Inflammatory macrophage treated with lipopolysaccharide for 1 hour (primary cell): ENCODE measurements at regions not wholly inside any gene's neighbourhood (a gene's known extent, or its start where the extent isn't known, plus 50 kb on each side); places are given as distances from the start of the nearest gene placed in this dataset.
A peak's percentile ranks its signal among the peaks of the same experiment; 100 is the strongest.
"Not testable (repeated sequence)": the region's sequence is repeated elsewhere in the genome, so short reads cannot be mapped to it uniquely, and the experiment has no call there.

Experiments used
- DNase-seq, 2 donors: peaks; one replicate each; pipeline ENCODE4 v3.0.0-alpha.2; 2020 to 2022

DNA sequence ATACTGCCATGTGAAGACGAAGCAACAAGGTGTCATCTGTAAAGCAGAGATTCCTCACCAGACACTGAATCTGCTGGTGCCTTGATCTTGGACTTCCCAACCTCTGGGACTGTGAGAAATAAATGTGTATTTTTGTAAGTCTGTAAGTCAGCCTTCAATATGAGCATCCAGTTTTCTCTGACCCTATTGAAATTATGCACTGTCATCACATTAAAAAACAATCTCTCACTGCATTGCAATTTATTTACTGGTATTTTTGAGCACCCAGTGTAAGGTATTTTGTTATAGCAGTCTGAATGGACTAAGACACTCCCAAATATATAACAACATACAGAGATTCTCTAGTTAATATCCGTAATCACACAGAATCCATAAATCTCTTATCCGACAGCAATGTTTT, 77.5 kb upstream of the CDK6 start:
- DNase-seq = no peak

DNA sequence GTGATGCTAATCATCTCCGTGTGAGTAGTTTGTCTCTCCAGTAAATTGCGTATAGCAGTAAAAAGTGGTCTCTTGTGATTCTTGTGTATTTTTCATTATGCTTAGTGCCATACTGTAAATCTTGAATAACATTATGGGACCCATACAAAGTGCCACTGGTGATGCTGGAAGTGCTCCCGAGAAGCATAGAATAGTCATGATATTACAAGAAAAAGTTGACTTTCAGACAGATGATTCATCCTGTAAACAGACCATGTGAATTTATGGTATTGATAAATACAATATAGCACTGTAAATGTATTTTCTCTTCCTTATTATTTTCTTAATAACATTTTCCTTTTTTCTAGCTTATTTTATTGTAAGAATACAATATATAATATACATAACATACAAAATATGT, 74.6 kb upstream of the CDK6 start:
- no peak for DNase-seq

DNA sequence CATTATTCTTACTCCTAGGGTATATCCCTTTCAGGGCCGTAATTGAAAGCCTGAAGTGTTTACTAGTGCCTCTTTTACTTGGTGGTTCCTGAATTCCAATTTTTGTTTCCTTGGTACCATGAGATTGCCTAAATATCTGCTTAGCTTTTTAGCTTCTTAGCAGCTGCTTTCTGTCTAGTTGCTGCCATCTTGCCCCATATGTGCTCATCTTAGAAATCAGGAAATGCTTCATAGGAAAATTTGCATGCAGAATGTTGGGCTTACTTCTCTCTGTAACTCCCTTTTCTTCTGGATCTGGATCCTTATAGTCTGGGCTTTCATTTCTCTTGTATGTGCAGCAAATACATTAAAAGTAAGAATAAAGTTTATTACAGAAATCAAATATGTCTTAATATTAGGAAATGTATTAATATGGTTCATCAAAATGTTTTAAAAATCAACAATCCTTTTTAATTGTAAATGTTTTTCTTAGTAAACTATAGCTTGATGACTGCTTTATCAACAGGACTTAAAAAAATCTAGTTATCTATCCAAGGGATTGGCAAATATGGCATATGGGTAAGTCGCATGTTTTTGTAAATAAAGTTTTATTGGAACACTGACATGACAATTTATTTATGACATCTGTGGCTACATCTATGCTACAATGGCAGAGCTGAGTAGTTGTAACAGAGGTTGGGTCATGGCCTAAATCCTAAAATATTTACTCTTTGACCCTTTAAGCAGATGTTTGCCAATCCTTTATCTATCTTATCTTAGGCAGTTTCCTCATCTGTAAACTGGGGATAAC, 73.5 kb upstream of the CDK6 start:
- peak in 1 of 2 donors; percentile 7 for DNase-seq

DNA sequence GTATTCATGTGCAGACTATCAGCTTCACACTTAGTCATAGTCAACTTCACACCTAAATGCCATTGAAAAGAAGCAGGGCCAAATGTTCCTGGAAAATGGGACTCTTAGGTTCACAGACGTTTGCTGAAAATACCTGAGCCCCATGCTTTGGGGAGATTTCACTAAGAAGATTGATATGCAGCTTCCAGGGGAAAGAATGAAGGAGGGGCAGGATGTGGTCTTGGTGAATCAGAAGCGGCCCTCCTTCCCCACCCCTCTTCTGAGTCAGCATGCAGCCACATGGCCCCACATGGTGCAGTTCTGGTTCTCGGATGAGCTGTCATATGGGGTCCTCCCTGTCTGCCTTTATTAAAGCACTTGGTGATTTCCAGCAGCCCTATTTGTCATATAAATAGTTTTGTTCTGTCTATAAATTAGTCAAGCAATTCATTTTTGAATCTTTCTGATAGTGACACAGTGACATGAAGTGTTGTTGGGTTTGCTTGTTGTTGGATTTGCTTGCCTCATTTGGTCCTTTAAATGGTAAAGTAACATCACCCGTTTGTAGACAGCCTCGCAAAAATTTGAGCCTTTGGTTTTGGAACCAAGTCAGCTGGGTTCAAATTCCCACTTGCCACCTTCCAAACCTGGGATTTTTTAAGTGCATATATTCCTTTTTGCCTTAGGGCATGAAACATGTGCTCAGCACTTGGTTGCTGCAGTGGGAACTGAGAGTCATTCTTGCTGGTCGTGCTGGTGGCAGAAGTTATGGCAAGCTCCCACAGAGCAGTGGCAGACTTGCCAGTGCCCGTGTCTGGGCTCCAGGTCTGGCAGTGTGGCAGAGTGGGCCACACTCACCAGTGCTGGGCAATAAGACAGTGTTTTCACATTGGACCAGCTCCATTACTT, 68.1 kb upstream of the CDK6 start:
- DNase-seq = peak; percentile 14 to 22

DNA sequence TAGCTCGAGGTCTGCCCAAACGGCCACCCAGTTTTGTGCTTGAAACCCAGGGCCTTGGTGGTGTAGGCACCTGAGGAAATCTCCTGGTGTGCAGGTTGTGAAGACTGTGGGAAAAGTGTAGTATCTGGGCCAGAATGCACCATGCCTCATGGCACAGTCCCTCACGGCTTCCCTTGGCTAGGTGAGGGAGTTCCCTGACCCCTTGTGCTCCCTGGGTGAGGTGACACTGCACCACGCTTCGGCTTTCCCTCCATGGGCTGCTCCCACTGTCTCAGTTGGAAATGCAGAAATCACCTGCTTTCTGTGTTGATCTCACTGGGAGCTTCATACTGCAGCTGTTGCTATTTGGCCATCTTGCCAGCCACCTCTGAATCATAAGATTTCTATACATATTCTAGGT, 62.4 kb upstream of the CDK6 start:
- no peak for DNase-seq

DNA sequence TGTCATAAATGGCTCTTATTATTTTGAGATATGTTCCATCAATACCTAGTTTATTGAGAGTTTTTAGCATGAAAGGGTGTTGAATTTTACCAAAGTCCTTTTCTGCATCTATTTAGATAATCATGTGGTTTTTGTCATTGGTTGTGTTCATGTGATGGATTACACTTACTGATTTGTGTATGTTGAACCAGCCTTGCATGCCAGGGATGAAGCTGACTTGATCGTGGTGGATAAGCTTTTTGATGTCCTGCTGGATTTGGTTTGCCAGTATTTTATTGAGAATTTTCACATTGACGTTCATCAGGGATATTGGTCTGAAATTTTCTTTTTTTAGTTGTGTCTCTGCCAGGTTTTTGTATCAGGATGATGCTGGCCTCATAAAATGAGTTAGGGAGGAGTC, 58.5 kb upstream of the CDK6 start:
- not testable (repeated sequence) for DNase-seq

DNA sequence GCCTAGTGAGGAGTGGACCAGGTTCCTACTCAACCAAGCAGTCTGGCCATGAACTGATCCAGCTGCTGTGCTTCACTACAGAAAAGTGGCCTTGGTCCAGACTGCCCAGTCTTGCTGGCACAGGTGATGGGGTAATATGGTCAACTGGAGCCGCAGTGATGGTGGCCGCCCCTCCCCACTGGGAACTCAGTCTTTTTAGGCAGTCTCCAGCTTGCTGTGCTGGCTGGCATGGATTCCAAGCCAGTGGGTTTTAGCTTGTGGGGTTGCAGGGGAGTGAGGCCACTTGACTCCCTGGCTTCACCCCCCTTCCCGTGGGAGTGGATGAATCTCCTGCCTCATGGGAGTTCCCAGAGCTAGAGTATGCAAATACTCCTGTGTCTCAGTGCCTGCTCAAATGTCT, 52.7 kb upstream of the CDK6 start:
- no peak for DNase-seq
